CD4-positive, alpha-beta T cell treated with Interferon alpha-2 for 1 hour (primary cell): ENCODE measurements at regions not wholly inside any gene's neighbourhood (a gene's known extent, or its start where the extent isn't known, plus 50 kb on each side); places are given as distances from the start of the nearest gene placed in this dataset.

ENCODE experiments used
- DNase-seq, 2 donors: peaks; one replicate each; pipeline ENCODE4 v3.0.0-alpha.2; 2020 to 2022

GRCh38 chr2:181308766-181309515 lies 148.2 kb upstream of the ITGA4 start:
- peak in 1 of 2 donors; percentile 25 for DNase-seq

GRCh38 chr2:181309586-181309985 lies 147.6 kb upstream of the ITGA4 start:
- peak in 1 of 2 donors; percentile 31 for DNase-seq

DNA sequence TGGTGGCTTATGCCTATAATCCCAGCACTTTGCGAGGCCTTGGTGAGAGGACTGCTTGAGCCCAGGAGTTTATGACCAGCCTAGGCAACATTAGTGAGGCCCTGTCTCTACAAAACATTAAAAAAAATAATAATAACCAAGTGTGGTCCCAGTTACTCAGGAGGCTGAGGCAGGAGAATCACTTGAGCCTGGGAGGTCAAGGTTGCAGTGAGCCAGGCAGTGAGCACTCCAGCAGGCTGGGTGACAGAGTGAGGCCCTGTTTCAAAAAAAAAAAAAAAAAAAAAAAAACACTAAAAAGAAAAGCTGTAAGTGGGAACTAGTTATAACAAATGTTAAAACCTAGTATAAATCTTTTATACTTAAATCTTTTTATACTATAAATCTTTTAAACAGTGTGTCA lies 146.2 kb upstream of the ITGA4 start:
- DNase-seq: no peak

DNA sequence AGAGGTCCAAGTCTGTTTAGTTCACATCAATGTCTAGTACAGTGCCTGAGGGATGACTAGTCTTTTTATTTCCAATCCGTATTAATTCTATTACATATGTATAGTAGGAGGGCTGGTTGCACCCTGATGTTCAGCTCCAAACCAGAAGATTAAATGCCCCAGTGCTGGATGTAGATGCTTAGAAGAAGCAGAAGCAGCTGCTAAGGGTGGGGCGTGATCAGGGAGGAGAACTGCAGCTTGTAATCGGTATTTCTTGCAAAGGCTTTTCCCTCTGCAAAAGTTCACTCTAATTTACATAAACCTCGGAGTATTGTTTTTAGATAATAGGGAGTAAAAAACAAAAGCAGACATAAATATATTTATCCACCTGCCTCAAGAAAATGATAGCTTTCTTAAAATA lies 145.3 kb upstream of the ITGA4 start:
- peak; percentile 33 to 51 for DNase-seq

- peak; percentile 58 to 72 for DNase-seq
Measured at GRCh38 chr2:181312515-181312927, 144.7 kb upstream of the ITGA4 start.

DNA sequence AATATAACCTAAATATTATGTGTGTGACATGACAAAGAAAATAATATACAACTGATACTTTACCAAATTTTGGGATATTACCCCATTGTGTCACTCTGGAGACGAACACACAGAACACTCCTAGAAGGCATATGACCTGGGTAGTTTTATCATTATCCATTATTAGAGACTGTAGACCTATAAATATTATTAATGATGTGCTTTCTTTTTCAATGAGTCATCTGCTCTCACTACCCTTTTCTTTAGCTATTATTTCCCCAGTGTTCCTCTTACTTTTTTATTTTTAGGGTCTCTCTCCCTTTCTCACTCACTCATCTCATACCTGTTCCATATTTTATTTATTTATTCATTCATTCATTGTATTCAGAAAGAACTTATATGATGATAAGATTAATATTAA lies 143.3 kb upstream of the ITGA4 start:
- no peak for DNase-seq

DNA sequence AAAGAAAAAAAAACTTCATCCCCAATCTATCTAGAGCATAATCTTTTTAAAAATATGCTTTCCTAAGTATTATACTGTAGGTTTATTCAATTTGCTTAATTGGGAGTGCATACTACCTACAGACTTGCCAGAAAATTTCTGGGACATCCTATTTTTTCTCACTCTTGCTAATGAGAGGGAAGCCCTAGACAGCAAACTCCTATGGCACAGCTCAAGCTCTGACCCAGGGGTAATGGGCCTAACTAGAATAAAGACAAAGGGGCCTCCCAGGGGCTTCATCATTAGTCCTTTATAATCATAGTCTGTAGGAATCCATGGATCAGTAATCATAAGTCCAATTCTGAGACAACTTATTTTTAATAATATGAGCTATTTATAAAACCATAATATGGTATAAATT lies 142.6 kb upstream of the ITGA4 start:
- DNase-seq: no peak

DNA sequence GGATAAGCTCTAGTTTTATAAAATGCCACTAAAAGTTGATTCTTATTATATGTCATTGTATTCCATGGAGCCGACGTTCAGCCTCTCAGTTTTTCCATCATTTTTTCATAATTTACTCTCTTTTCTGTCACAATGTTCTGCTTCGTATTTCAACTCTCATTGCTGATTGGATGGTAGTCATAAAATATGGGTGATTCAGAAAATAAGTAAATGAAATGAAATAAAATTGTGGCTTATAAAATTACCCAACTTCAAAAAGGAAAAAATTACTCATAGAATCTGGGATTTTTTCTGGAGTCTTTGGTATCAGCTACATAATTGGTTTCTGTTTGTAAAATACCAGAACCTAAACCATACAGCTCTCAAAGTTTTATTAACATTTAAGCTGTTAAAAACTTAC lies 139.7 kb upstream of the ITGA4 start:
- no peak for DNase-seq

DNA sequence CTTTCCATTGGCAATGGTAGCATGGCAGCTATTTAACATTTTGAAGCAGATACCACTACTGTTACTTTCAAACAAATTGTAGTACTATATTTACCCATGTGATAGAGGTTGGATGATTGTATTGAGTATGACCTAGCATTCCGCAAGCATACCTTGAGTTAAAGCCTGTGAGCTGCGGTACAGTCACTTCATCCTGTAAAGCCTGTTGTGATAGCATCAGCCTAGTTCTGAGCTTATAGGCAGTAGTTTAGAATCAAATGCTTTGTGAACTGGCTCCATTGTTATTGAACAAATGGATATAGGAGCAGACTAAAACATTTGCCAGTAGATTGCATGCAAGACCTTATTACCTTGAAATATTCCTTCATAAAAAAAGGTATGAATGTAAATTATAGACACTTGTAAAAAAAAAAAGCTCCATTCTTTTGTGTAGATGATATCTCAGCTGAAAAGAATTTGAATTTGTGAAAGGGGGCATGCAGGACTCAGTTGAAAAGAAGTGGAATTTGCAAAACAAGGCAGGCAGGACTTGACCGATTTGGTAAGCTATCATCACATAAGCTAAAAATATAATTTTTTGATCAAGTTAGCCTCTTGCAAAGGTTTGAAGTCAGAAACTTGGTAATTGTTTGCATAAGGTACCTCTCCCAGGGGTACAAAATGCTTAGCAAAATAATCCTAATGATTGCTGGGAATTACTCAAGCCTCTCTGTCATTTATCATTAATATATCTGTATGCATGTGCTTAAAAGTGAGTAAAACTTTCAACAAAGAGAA lies 138.5 kb upstream of the ITGA4 start:
- DNase-seq: no peak

- DNase-seq: no peak
Measured at GRCh38 chr2:181319286-181319685, 137.9 kb upstream of the ITGA4 start.

DNA sequence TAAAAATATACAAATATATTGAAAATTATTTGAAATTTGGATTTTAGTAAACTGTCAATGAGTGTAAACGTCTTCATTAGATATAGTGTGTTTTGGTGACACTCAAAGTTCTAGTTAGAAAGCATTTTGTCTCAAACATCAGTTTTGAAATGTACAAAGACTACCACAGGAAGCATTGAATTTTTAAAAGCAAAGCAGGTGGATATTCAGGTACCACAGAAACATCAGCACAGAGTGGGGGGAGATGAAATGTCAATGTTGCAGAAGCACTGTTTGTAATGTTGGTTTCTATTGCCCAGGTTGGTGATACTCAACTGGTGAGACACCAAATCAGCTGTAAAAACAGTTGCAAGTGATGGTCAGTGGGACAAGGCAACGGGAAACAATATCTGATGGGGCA lies 136.5 kb upstream of the ITGA4 start:
- no peak for DNase-seq

GRCh38 chr2:181324912-181325311 lies 132.3 kb upstream of the ITGA4 start:
- DNase-seq: no peak

DNA sequence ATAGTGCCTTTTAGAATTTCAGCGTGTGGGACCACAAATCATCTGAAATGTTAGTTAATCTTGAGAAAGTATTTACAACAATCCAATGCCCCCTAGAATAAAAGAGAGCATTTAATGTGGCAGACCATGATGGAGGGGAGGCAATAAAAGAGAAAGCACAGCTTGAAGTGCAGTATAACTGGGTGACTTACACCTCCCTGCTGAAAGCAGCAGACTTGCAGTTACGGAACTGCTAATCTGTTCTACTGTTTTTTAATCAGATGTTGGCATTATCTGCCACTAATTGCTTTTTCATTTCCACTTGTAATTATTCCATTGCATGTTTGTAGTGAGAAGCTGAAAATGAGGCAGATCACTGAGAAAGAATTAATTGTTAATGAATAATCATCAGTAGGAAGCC lies 130.5 kb upstream of the ITGA4 start:
- DNase-seq: no peak

GRCh38 chr2:181330286-181330685 lies 126.9 kb upstream of the ITGA4 start:
- no peak for DNase-seq

DNA sequence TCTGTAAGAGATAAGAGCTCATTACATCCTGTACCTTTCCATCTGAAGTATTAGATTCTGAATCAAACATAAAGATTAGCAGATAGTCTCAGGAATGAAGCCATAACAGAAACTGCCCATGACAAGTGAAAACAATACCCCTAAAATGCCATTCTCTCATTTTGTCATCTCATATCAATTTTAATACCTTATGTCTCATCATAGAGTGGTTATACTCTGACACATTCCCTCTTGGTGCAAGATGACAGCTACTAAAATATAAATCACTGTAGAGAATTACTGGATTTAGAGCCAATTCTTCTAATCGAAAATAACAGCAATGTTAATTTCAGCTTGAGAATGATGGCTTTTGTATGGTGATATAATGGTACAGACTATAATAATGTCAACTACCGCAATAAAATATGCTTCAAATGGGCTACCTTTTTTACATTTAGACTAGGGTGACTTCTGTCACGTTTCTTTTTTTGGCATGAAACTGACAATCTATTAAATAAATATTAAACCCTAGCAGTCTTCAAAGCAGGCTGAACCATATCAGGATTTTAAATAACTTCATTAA lies 125.1 kb upstream of the ITGA4 start:
- no peak for DNase-seq

GRCh38 chr2:181334158-181334826 lies 122.9 kb upstream of the ITGA4 start:
- peak in 1 of 2 donors; percentile 17 for DNase-seq

GRCh38 chr2:181340891-181341290 lies 116.3 kb upstream of the ITGA4 start:
- DNase-seq: no peak

GRCh38 chr2:181341855-181342600 lies 115.2 kb upstream of the ITGA4 start:
- no peak for DNase-seq

- peak in 1 of 2 donors; percentile 12 for DNase-seq
Measured at GRCh38 chr2:181348107-181348837, 108.9 kb upstream of the ITGA4 start.

DNA sequence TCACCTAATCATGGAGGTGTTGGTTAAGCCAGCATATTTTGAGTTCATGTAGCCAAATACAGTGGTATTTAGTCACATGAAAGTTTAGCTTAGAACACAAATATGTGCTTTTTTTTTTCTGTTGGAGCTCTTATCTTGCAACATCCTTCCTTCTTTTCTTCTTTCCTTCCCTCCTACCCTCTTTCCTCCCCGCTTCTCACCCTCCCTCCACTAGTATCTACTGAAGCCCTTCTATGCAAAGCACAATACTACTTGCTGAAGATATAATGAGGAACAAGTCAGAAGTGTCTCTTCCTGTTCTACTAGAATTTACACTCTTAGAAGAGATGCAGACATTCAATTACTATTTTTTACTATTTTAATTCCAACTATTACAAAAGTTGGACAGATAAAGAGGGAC lies 105.0 kb upstream of the ITGA4 start:
- DNase-seq: no peak

- no peak for DNase-seq
Measured at GRCh38 chr2:181354626-181355025, 102.6 kb upstream of the ITGA4 start.

GRCh38 chr2:181356526-181357130 lies 100.6 kb upstream of the ITGA4 start:
- DNase-seq: no peak
